SH-SY5Y (cell line): ENCODE measurements at regions not wholly inside any gene's neighbourhood (a gene's known extent, or its start where the extent isn't known, plus 50 kb on each side); places are given as distances from the start of the nearest gene placed in this dataset.

Experiments
- GATA2 ChIP-seq: IDR thresholded peaks from 2 replicates; pipeline ENCODE4 v1.6.1; 2011; ENCODE audit warnings: mild to moderate bottlenecking, low read depth, low read length
- GATA3 ChIP-seq: IDR thresholded peaks from 2 replicates; pipeline ENCODE4 v1.6.1; 2011; ENCODE audit warnings: low read depth, mild to moderate bottlenecking, low read length, moderate library complexity

GRCh38 chr7:25409897-25410636 lies 181.8 kb upstream of the NPVF start:
- TF ChIP-seq GATA3 (no peak), GATA2 (no peak)

GRCh38 chr7:25420771-25421170 lies 192.5 kb upstream of the NPVF start:
- TF ChIP-seq GATA3 = no peak
- TF ChIP-seq GATA2 = no peak

GRCh38 chr7:25424113-25424512 lies 195.8 kb upstream of the NPVF start:
- TF ChIP-seq GATA2 = no peak
- TF ChIP-seq GATA3 = no peak

GRCh38 chr7:25424855-25425254 lies 196.6 kb upstream of the NPVF start:
- TF ChIP-seq GATA3 (no peak), GATA2 (no peak)

- TF ChIP-seq GATA3 (no peak), GATA2 (no peak)
These were observed 199.4 kb upstream of the NPVF start for GRCh38 chr7:25427721-25428120.

- TF ChIP-seq GATA2 (no peak), GATA3 (no peak)
These were observed 201.4 kb upstream of the NPVF start for GRCh38 chr7:25429731-25430130.

- TF ChIP-seq GATA2 (peak; percentile 45), GATA3 (no peak)
These were observed 202.1 kb upstream of the NPVF start for GRCh38 chr7:25430200-25430931.

- TF ChIP-seq GATA2 (no peak), GATA3 (no peak)
These were observed 203.7 kb upstream of the NPVF start for GRCh38 chr7:25431956-25432450.

GRCh38 chr7:25432807-25433206 lies 204.5 kb upstream of the NPVF start:
- TF ChIP-seq GATA3 (no peak), GATA2 (no peak)

GRCh38 chr7:25436413-25436812 lies 208.1 kb upstream of the NPVF start:
- TF ChIP-seq GATA3 (no peak), GATA2 (no peak)

GRCh38 chr7:25437308-25437707 lies 209.0 kb upstream of the NPVF start:
- no peak for TF ChIP-seq GATA3
- no peak for TF ChIP-seq GATA2

GRCh38 chr7:25444991-25445390 lies 216.7 kb upstream of the NPVF start:
- no peak for TF ChIP-seq GATA3
- no peak for TF ChIP-seq GATA2

- TF ChIP-seq GATA3 (no peak), GATA2 (no peak)
These were observed 220.0 kb upstream of the NPVF start for GRCh38 chr7:25448301-25448700.

GRCh38 chr7:25454020-25454419 lies 225.7 kb upstream of the NPVF start:
- TF ChIP-seq GATA2 = no peak
- no peak for TF ChIP-seq GATA3

GRCh38 chr7:25454562-25455041 lies 226.3 kb upstream of the NPVF start:
- TF ChIP-seq GATA3 (no peak), GATA2 (no peak)
